ENCODE measurements at regions not wholly inside any gene's neighbourhood (a gene's known extent, or its start where the extent isn't known, plus 50 kb on each side); places are given as distances from the start of the nearest gene placed in this dataset.

DNA sequence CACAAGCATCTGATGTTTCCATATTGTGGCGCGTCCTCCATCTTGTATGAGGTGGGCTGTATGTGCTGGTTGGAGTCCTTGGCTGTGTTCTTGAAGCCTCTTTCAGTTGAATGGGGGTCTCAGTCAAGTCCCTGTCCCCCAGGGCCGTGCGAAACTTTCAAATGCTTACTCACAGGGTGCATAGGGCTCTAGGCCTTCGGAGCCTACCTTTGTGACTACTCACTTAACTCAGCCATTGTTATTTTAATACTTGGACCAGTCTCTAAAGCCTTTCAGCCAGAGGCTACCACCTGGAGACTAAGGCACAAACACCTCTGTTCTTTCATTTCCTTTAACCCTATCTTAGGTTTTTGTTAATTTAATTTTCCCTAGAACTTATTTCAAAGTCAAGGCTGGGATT lies 785.9 kb downstream of the GATA3 start:
- intact Hi-C loops (cut with micrococcal nuclease; ENCODE audit: unreplicated experiment) = no loop called here
- Histone ChIP-seq H3K9me3 (replicated peaks; ENCODE audit: control insufficient read depth, insufficient read depth, low read length) (no peaks in the 10 kb centered on the region), H2AFZ (ENCODE audit: control insufficient read depth, low read depth, low read length) (no peak overlapping the region), H3K36me3 (ENCODE audit: control insufficient read depth in 2 of 2, insufficient read depth in 2 of 2, low read length in 1 of 2) (no peaks in the 10 kb centered on the region), H3K4me2 (ENCODE audit: control insufficient read depth, insufficient read depth) (no peak overlapping the region), H3K4me3 (no peak overlapping the region), H3K27me3 (replicated peaks in 1 of 2; ENCODE audit: control insufficient read depth in 2 of 2, insufficient read depth in 2 of 2, low read length in 1 of 2) (no peaks in the 10 kb centered on the region), H3K27ac (ENCODE audit: control insufficient read depth, insufficient read depth) (no peak overlapping the region), H3K9ac (ENCODE audit: control insufficient read depth, insufficient read depth, low read length) (no peak overlapping the region), H4K20me1 (ENCODE audit: control insufficient read depth, insufficient read depth) (no peaks in the 10 kb centered on the region), H3K79me2 (ENCODE audit: control insufficient read depth, insufficient read depth, low read length) (no peaks in the 10 kb centered on the region), H3K4me1 (ENCODE audit: control insufficient read depth, insufficient read depth, low read length) (no peaks in the 10 kb centered on the region)
- ChIA-PET SMC1A (ENCODE audit: uncharacterized antibody, unreplicated experiment) (no interaction called here), RAD21 (ENCODE audit: unreplicated experiment) (no interaction called here), CTCF (no interaction called here), POLR2A (no interaction called here)
- WGBS (ENCODE audit: insufficient coverage, insufficient replicate concordance, low lambda C conversion rate, missing lambda C conversion rate) = 3% methylated on average over 5 of the region's 5 CpGs
- no TSS peak for BruUV-seq (replicated peaks)
- no peak for ATAC-seq
- in situ Hi-C loops (cut with MboI) = no loop called here
- TF ChIP-seq, protein P1, sequence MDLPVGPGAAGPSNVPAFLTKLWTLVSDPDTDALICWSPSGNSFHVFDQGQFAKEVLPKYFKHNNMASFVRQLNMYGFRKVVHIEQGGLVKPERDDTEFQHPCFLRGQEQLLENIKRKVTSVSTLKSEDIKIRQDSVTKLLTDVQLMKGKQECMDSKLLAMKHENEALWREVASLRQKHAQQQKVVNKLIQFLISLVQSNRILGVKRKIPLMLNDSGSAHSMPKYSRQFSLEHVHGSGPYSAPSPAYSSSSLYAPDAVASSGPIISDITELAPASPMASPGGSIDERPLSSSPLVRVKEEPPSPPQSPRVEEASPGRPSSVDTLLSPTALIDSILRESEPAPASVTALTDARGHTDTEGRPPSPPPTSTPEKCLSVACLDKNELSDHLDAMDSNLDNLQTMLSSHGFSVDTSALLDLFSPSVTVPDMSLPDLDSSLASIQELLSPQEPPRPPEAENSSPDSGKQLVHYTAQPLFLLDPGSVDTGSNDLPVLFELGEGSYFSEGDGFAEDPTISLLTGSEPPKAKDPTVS (IDR thresholded peaks at IDR 0.05; ENCODE audit: low read depth, low read length) = no peak
- TF ChIP-seq SUZ12 (IDR thresholded peaks at IDR 0.05; ENCODE audit: unreplicated experiment) (no peak), FOXK2 (IDR thresholded peaks at IDR 0.05) (no peak), CREB1 (IDR thresholded peaks at IDR 0.05; ENCODE audit: low read depth) (no peak), GABPA (IDR thresholded peaks at IDR 0.05; ENCODE audit: low read depth) (no peak), WRNIP1 (IDR thresholded peaks at IDR 0.05; ENCODE audit: borderline replicate concordance, low read depth, low read length) (no peak), CREM (IDR thresholded peaks at IDR 0.05; ENCODE audit: low read depth) (no peak)
- TF ChIP-seq, protein P2, sequence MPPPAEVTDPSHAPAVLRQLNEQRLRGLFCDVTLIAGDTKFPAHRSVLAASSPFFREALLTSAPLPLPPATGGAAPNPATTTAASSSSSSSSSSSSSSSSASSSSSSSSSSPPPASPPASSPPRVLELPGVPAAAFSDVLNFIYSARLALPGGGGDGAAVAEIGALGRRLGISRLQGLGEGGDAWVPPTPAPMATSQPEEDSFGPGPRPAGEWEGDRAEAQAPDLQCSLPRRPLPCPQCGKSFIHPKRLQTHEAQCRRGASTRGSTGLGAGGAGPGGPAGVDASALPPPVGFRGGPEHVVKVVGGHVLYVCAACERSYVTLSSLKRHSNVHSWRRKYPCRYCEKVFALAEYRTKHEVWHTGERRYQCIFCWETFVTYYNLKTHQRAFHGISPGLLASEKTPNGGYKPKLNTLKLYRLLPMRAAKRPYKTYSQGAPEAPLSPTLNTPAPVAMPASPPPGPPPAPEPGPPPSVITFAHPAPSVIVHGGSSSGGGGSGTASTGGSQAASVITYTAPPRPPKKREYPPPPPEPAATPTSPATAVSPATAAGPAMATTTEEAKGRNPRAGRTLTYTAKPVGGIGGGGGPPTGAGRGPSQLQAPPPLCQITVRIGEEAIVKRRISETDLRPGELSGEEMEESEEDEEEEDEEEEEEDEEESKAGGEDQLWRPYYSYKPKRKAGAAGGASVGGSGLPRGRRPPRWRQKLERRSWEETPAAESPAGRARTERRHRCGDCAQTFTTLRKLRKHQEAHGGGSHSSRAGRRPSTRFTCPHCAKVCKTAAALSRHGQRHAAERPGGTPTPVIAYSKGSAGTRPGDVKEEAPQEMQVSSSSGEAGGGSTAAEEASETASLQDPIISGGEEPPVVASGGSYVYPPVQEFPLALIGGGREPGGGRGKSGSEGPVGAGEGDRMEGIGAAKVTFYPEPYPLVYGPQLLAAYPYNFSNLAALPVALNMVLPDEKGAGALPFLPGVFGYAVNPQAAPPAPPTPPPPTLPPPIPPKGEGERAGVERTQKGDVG (CRISPR knock-in tag; IDR thresholded peaks at IDR 0.05) = no peak
- no peak for DNase-seq (ENCODE audit: low read depth, low spot score)
- FAIRE-seq = no peak
